Fibroblast of peridontal ligament (primary cell): ENCODE measurements at regions not wholly inside any gene's neighbourhood (a gene's known extent, or its start where the extent isn't known, plus 50 kb on each side); places are given as distances from the start of the nearest gene placed in this dataset.

Source experiments
- DNase-seq: peaks from one replicate; pipeline ENCODE4 v3.0.0-alpha.2; 2010; ENCODE audit errors: extremely low read depth

GRCh38 chr16:79715061-79715460, 114.5 kb upstream of the MAF start:
- DNase-seq = no peak

GRCh38 chr16:79714440-79714839, 113.9 kb upstream of the MAF start:
- peak; percentile 41 for DNase-seq

- DNase-seq = no peak
These were observed 113.2 kb upstream of the MAF start for GRCh38 chr16:79713609-79714309.

GRCh38 chr16:79712276-79712675, 111.7 kb upstream of the MAF start:
- DNase-seq = no peak

GRCh38 chr16:79707876-79708275, 107.3 kb upstream of the MAF start:
- peak; percentile 30 for DNase-seq

GRCh38 chr16:79703066-79703465, 102.5 kb upstream of the MAF start:
- DNase-seq = peak; percentile 25

- peak; percentile 95 for DNase-seq
These were observed 97.8 kb upstream of the MAF start for GRCh38 chr16:79698341-79698753.

- DNase-seq = no peak
These were observed 97.1 kb upstream of the MAF start for GRCh38 chr16:79697562-79698112.

- DNase-seq = peak; percentile 55
These were observed 90.5 kb upstream of the MAF start for GRCh38 chr16:79691007-79691406.

- peak; percentile 61 for DNase-seq
These were observed 89.6 kb upstream of the MAF start for GRCh38 chr16:79690159-79690558.

- DNase-seq = no peak
These were observed 87.0 kb upstream of the MAF start for GRCh38 chr16:79687249-79688130.

- DNase-seq = no peak
These were observed 85.3 kb upstream of the MAF start for GRCh38 chr16:79685871-79686270.

- no peak for DNase-seq
These were observed 78.8 kb upstream of the MAF start for GRCh38 chr16:79679334-79679733.

- peak; percentile 18 for DNase-seq
These were observed 77.4 kb upstream of the MAF start for GRCh38 chr16:79677799-79678530.

- no peak for DNase-seq
These were observed 73.1 kb upstream of the MAF start for GRCh38 chr16:79673635-79674034.

- DNase-seq = no peak
These were observed 72.0 kb upstream of the MAF start for GRCh38 chr16:79672524-79672923.

- DNase-seq = no peak
These were observed 68.0 kb upstream of the MAF start for GRCh38 chr16:79668502-79668901.

GRCh38 chr16:79665970-79666369, 65.4 kb upstream of the MAF start:
- no peak for DNase-seq

GRCh38 chr16:79664407-79664806, 63.9 kb upstream of the MAF start:
- DNase-seq = no peak

- DNase-seq = no peak
These were observed 62.3 kb upstream of the MAF start for GRCh38 chr16:79662669-79663313.

GRCh38 chr16:79662122-79662521, 61.6 kb upstream of the MAF start:
- DNase-seq = no peak

- no peak for DNase-seq
These were observed 61.0 kb upstream of the MAF start for GRCh38 chr16:79661578-79661977.
